ENCODE measurements at regions not wholly inside any gene's neighbourhood (a gene's known extent, or its start where the extent isn't known, plus 50 kb on each side); places are given as distances from the start of the nearest gene placed in this dataset.

DNA sequence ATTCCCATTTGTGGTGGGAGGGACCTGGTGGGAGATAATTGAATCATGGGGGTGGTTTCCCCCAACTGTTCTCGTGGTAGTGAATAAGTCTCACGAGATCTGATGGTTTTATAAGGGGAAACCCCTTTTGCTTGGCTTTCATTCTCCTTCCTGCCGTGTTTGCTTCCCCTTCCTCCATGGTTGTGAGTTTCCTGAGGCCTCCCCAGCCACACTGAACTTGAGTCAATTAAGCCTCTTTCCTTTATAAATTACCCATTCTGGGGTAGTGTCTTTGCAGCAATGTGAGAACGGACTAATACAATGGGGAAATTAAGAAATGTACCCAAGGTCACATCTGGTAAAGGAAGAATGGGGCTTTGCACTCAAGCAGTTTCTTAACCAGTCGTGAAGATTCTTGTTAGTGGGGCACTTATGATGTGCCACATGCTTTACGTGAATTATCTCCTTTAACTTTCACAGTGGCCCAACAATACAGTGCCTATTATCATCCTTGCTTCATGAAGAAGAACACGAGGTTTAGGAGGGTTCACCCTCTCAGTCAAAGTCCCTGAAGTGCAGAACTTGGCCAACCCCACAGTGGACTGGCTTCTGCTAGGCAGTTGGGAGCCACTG, 234.3 kb downstream of the EFCAB11 start:
- FAIRE-seq (no peak), ATAC-seq (no peak), DNase-seq (ENCODE audit: extremely low read depth in 1 of 4, low spot score in 3 of 4) (no peak)
- H3K9me1 ChIP-seq (ENCODE audit: control insufficient read depth, insufficient read depth, low read length) = no peaks in the 10 kb centered on the region
- no peak overlapping the region for H2AFZ ChIP-seq (ENCODE audit: low read depth, low read length)
- H3K9me3 ChIP-seq (replicated peaks; ENCODE audit: control insufficient read depth, insufficient read depth, low read depth, low read length) = no peaks in the 10 kb centered on the region
- intact Hi-C loops (cut with micrococcal nuclease) (no loop called here), in situ Hi-C loops (cut with MboI) (no loop called here)
- H3K27ac ChIP-seq (ENCODE audit: extremely low read depth, low read depth, low read length) = no peak overlapping the region
- BruUV-seq (replicated peaks) = no TSS peak
- H3K79me2 ChIP-seq (ENCODE audit: control insufficient read depth, insufficient read depth, low read length) = no peaks in the 10 kb centered on the region
- 2% methylated on average over 7 of the region's 7 CpGs for WGBS (ENCODE audit: insufficient coverage, low coverage, missing lambda C conversion rate)
- CTCF ChIA-PET (ENCODE audit: low intra/inter-chr PET ratio) = no interaction called here
- H3K36me3 ChIP-seq (ENCODE audit: control insufficient read depth, insufficient read depth, low read length) = no peaks in the 10 kb centered on the region
- H3K4me2 ChIP-seq (ENCODE audit: insufficient read depth, low read length) = no peak overlapping the region
- H3K4me3 ChIP-seq = no peak overlapping the region
- no peaks in the 10 kb centered on the region for H4K20me1 ChIP-seq (replicated peaks; ENCODE audit: control insufficient read depth, insufficient read depth, low read length)
- H3K4me1 ChIP-seq (replicated peaks in 1 of 2; ENCODE audit: control insufficient read depth in 2 of 2, insufficient read depth in 2 of 2, low read length in 2 of 2) = no peaks in the 10 kb centered on the region
- peaks cover 0 to 13% of the 10 kb centered on the region in 2 experiments; a peak in 2 of 5 replicates for H3K27me3 ChIP-seq (ENCODE audit: control insufficient read depth in 2 of 2, insufficient read depth in 2 of 2, low read length in 2 of 2)
- no peak overlapping the region for H3K9ac ChIP-seq (ENCODE audit: insufficient read depth in 1 of 2, low read depth in 2 of 2, low read length in 2 of 2)
- POLR2A ChIA-PET = no interaction called here
- TF ChIP-seq ZNF282 (CRISPR knock-in tag; IDR thresholded peaks at IDR 0.05) (no peak), TBP (optimal IDR thresholded peaks at IDR 0.05; ENCODE audit: low read depth, low read length) (no peak), RFX5 (IDR thresholded peaks at IDR 0.05; ENCODE audit: low read depth, low read length) (no peak), PURB (CRISPR knock-in tag; IDR thresholded peaks at IDR 0.05; ENCODE audit: low read depth) (no peak), GTF2E2 (tag; IDR thresholded peaks at IDR 0.05) (no peak), TRIM28 (IDR thresholded peaks at IDR 0.05) (no peak), TCF7L2 (IDR thresholded peaks at IDR 0.05; ENCODE audit: low read depth, low read length) (no peak), ZFP1 (CRISPR knock-in tag; IDR thresholded peaks at IDR 0.05) (no peak), SP2 (IDR thresholded peaks at IDR 0.05; ENCODE audit: extremely low read depth, low read depth, low read length, poor library complexity, severe bottlenecking) (no peak), ZFX (CRISPR knock-in tag; IDR thresholded peaks at IDR 0.05) (no peak), CTBP1 (IDR thresholded peaks at IDR 0.05; ENCODE audit: borderline replicate concordance) (no peak)
- TF ChIP-seq, protein P1, sequence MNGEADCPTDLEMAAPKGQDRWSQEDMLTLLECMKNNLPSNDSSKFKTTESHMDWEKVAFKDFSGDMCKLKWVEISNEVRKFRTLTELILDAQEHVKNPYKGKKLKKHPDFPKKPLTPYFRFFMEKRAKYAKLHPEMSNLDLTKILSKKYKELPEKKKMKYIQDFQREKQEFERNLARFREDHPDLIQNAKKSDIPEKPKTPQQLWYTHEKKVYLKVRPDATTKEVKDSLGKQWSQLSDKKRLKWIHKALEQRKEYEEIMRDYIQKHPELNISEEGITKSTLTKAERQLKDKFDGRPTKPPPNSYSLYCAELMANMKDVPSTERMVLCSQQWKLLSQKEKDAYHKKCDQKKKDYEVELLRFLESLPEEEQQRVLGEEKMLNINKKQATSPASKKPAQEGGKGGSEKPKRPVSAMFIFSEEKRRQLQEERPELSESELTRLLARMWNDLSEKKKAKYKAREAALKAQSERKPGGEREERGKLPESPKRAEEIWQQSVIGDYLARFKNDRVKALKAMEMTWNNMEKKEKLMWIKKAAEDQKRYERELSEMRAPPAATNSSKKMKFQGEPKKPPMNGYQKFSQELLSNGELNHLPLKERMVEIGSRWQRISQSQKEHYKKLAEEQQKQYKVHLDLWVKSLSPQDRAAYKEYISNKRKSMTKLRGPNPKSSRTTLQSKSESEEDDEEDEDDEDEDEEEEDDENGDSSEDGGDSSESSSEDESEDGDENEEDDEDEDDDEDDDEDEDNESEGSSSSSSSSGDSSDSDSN (IDR thresholded peaks at IDR 0.05; ENCODE audit: borderline replicate concordance in 1 of 2, low read depth in 2 of 2, low read length in 2 of 2) = no peak
- TF ChIP-seq, protein P2, sequence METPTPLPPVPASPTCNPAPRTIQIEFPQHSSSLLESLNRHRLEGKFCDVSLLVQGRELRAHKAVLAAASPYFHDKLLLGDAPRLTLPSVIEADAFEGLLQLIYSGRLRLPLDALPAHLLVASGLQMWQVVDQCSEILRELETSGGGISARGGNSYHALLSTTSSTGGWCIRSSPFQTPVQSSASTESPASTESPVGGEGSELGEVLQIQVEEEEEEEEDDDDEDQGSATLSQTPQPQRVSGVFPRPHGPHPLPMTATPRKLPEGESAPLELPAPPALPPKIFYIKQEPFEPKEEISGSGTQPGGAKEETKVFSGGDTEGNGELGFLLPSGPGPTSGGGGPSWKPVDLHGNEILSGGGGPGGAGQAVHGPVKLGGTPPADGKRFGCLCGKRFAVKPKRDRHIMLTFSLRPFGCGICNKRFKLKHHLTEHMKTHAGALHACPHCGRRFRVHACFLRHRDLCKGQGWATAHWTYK (CRISPR knock-in tag; IDR thresholded peaks at IDR 0.05) = no peak
- TF ChIP-seq, protein P3, sequence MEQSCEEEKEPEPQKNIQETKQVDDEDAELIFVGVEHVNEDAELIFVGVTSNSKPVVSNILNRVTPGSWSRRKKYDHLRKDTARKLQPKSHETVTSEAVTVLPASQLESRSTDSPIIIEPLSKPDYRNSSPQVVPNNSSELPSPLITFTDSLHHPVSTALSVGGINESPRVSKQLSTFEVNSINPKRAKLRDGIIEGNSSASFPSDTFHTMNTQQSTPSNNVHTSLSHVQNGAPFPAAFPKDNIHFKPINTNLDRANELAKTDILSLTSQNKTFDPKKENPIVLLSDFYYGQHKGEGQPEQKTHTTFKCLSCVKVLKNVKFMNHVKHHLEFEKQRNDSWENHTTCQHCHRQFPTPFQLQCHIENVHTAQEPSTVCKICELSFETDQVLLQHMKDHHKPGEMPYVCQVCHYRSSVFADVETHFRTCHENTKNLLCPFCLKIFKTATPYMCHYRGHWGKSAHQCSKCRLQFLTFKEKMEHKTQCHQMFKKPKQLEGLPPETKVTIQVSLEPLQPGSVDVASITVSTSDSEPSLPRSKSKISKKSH (CRISPR knock-in tag; IDR thresholded peaks at IDR 0.05) = no peak
- TF ChIP-seq, protein P4, sequence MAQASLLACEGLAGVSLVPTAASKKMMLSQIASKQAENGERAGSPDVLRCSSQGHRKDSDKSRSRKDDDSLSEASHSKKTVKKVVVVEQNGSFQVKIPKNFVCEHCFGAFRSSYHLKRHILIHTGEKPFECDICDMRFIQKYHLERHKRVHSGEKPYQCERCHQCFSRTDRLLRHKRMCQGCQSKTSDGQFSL (CRISPR knock-in tag; IDR thresholded peaks at IDR 0.05) = no peak
- TF ChIP-seq, protein P4 (tag; IDR thresholded peaks at IDR 0.05) = no peak
